AG09309 (cell line): ENCODE measurements at regions not wholly inside any gene's neighbourhood (a gene's known extent, or its start where the extent isn't known, plus 50 kb on each side); places are given as distances from the start of the nearest gene placed in this dataset.

Source experiments
- DNase-seq: peaks from one replicate; pipeline ENCODE4 v3.0.0-alpha.2; 2010; ENCODE audit warnings: low read depth
- H3K4me3 ChIP-seq: 2 replicates; pipeline ENCODE4 v1.5.1; 2011; ENCODE audit warnings: mild to moderate bottlenecking, low read depth, low read length, moderate library complexity; ENCODE audit not compliant: control insufficient read depth
- CTCF ChIP-seq: IDR thresholded peaks from 2 replicates; pipeline ENCODE4 v1.5.1; 2011; ENCODE audit warnings: mild to moderate bottlenecking, low read depth, low read length, inconsistent platforms; ENCODE audit not compliant: insufficient read depth, control insufficient read depth; ENCODE audit errors: missing control alignments

GRCh38 chr2:153043385-153043784 lies 325.0 kb downstream of the ARL6IP6 start:
- DNase-seq: no peak
- no peak overlapping the region for H3K4me3 ChIP-seq
- no peak for TF ChIP-seq CTCF

GRCh38 chr2:153028626-153029025 lies 310.2 kb downstream of the ARL6IP6 start:
- no peak overlapping the region for H3K4me3 ChIP-seq
- no peak for DNase-seq
- TF ChIP-seq CTCF: no peak

GRCh38 chr2:153027533-153027932 lies 309.1 kb downstream of the ARL6IP6 start:
- H3K4me3 ChIP-seq: no peak overlapping the region
- no peak for DNase-seq
- no peak for TF ChIP-seq CTCF

GRCh38 chr2:153020201-153020600 lies 301.8 kb downstream of the ARL6IP6 start:
- no peak for TF ChIP-seq CTCF
- no peak overlapping the region for H3K4me3 ChIP-seq
- DNase-seq: no peak

- no peak for DNase-seq
- no peak for TF ChIP-seq CTCF
- no peak overlapping the region for H3K4me3 ChIP-seq
Observed at GRCh38 chr2:153005071-153005730, 286.8 kb downstream of the ARL6IP6 start.

GRCh38 chr2:153004627-153005026 lies 286.2 kb downstream of the ARL6IP6 start:
- no peak for TF ChIP-seq CTCF
- no peak for DNase-seq
- no peak overlapping the region for H3K4me3 ChIP-seq
